Fibroblast of lung (primary cell): ENCODE measurements at regions not wholly inside any gene's neighbourhood (a gene's known extent, or its start where the extent isn't known, plus 50 kb on each side); places are given as distances from the start of the nearest gene placed in this dataset.

Experiments used
- EZH2 ChIP-seq: IDR thresholded peaks from 2 replicates; pipeline ENCODE4 v1.5.1; 2012; ENCODE audit warnings: low read length, control low read depth, mild to moderate bottlenecking; ENCODE audit errors: missing control alignments
- TF ChIP-seq, protein P1 (sequence below), 2 donors: IDR thresholded peaks in 1 of 2; conservative IDR thresholded peaks in 1 of 2; 1 replicate in 1 of 2; 2 replicates in 1 of 2; pipeline ENCODE4 v1.5.1; 2011 to 2012; ENCODE audit warnings: low read length in 2 of 2, control low read depth in 1 of 2, inconsistent platforms in 1 of 2, low read depth in 1 of 2, mild to moderate bottlenecking in 1 of 2

DNA sequence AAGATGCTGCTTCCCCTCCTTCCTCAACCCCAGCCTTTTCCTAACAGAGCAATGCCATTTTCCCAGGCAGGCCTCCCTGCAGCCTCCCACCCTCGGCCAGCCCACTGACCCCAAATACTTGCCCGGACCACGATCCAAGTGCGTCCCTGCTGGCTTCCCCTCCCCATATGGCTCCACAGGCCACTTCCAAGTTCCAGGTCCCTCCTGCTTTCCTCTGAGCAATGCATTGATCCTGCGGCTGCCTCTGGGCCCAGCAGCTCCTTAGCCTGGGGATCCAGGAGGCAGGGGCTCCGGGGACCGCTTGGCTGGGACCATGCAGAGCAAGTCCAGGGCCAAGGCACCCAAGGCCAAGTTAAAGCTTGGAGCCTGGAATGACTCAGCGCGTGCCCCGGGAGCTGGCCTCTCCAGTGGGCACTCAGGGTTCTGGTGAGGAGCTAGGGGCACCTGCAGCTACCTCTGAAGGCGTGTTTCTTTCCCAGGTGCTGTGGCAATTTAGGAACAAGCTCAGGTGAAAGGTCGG is 51.9 kb upstream of the ENPP7 start:
- TF ChIP-seq, protein P1, sequence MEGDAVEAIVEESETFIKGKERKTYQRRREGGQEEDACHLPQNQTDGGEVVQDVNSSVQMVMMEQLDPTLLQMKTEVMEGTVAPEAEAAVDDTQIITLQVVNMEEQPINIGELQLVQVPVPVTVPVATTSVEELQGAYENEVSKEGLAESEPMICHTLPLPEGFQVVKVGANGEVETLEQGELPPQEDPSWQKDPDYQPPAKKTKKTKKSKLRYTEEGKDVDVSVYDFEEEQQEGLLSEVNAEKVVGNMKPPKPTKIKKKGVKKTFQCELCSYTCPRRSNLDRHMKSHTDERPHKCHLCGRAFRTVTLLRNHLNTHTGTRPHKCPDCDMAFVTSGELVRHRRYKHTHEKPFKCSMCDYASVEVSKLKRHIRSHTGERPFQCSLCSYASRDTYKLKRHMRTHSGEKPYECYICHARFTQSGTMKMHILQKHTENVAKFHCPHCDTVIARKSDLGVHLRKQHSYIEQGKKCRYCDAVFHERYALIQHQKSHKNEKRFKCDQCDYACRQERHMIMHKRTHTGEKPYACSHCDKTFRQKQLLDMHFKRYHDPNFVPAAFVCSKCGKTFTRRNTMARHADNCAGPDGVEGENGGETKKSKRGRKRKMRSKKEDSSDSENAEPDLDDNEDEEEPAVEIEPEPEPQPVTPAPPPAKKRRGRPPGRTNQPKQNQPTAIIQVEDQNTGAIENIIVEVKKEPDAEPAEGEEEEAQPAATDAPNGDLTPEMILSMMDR (conservative IDR thresholded peaks at IDR 0.05 in 1 of 2, IDR thresholded peaks at IDR 0.05 in 1 of 2; ENCODE audit: low read depth in 1 of 2, low read length in 2 of 2), result no peak
- TF ChIP-seq EZH2, result no peak
